ENCODE measurements at regions not wholly inside any gene's neighbourhood (a gene's known extent, or its start where the extent isn't known, plus 50 kb on each side); places are given as distances from the start of the nearest gene placed in this dataset.

DNA sequence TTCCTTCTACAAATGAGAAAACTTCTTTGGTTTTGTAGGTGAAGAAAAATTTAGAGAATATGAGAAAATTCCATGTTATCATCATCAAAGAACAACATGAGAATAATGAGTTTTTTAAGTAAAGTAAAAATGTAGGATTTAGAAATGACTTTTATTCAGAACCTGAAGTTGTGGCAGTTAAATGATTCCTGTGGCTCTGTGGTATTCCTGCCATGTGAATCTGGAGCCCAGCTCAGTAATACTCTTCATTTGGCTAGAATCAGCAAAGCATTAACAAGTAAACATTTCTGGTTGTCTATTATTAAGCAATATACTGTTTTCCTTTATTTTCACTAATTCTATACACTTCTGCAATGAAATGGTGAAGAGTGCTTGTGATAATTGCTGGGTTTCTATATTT, 95.6 kb upstream of the E2F7 start:
- TF ChIP-seq GATA2 (IDR thresholded peaks at IDR 0.05; ENCODE audit: low read depth, low read length) (no peak), GATA3 (IDR thresholded peaks at IDR 0.05; ENCODE audit: low read depth, low read length) (no peak)

All from SH-SY5Y (cell line).